Ovary (tissue), 3 donors: ENCODE measurements at regions not wholly inside any gene's neighbourhood (a gene's known extent, or its start where the extent isn't known, plus 50 kb on each side); places are given as distances from the start of the nearest gene placed in this dataset.

Experiments
- POLR2A ChIP-seq: fragments of 450-650 bp; IDR thresholded peaks from one replicate; pipeline ENCODE4 v1.6.1; 2017; ENCODE audit warnings: antibody characterized with exemption, mild to moderate bottlenecking, moderate library complexity
- TF ChIP-seq, protein P1 (sequence below), 3 donors: fragments of 450-650 bp in 2 of 3; fragments of 200-600 bp in 1 of 3; IDR thresholded peaks; one replicate each; pipeline versions ENCODE4 v1.5.1 to v1.8.0; 2016 to 2022; ENCODE audit warnings: antibody characterized with exemption in 3 of 3, mild to moderate bottlenecking in 1 of 3
- donor health status: DM: no; HTN: no; CAD: no.

GRCh38 chr12:98358144-98358543 is 157.2 kb upstream of the TMPO start:
- TF ChIP-seq POLR2A, result no peak
- TF ChIP-seq, protein P1, sequence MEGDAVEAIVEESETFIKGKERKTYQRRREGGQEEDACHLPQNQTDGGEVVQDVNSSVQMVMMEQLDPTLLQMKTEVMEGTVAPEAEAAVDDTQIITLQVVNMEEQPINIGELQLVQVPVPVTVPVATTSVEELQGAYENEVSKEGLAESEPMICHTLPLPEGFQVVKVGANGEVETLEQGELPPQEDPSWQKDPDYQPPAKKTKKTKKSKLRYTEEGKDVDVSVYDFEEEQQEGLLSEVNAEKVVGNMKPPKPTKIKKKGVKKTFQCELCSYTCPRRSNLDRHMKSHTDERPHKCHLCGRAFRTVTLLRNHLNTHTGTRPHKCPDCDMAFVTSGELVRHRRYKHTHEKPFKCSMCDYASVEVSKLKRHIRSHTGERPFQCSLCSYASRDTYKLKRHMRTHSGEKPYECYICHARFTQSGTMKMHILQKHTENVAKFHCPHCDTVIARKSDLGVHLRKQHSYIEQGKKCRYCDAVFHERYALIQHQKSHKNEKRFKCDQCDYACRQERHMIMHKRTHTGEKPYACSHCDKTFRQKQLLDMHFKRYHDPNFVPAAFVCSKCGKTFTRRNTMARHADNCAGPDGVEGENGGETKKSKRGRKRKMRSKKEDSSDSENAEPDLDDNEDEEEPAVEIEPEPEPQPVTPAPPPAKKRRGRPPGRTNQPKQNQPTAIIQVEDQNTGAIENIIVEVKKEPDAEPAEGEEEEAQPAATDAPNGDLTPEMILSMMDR (IDR thresholded peaks at IDR 0.05), result no peak
